ENCODE measurements at regions not wholly inside any gene's neighbourhood (a gene's known extent, or its start where the extent isn't known, plus 50 kb on each side); places are given as distances from the start of the nearest gene placed in this dataset.
A peak's percentile ranks its signal among the peaks of the same experiment; 100 is the strongest.

- no peaks in the 10 kb centered on the region for H3K4me1 ChIP-seq (ENCODE audit: control insufficient read depth, extremely low read depth, insufficient read depth, low read length)
- no peak overlapping the region for H3K27ac ChIP-seq (ENCODE audit: insufficient read depth, low read length)
- H3K79me2 ChIP-seq (ENCODE audit: control insufficient read depth, insufficient read depth, low read length): no peaks in the 10 kb centered on the region
- no peaks in the 10 kb centered on the region for H3K27me3 ChIP-seq (ENCODE audit: control insufficient read depth, insufficient read depth, low read length)
- no peak for DNase-seq (ENCODE audit: low read depth in 2 of 2)
- H3K4me2 ChIP-seq (ENCODE audit: extremely low read depth, insufficient read depth, low read length): no peak overlapping the region
- no peak for TF ChIP-seq EZH2 (IDR thresholded peaks at IDR 0.05; ENCODE audit: low read length, missing control alignments)
- TF ChIP-seq CTCF (conservative IDR thresholded peaks at IDR 0.05 in 1 of 2, IDR thresholded peaks at IDR 0.05 in 1 of 2; ENCODE audit: low read depth in 1 of 2, low read length in 2 of 2): no peak
- H3K36me3 ChIP-seq (ENCODE audit: control insufficient read depth, insufficient read depth, low read length): no peaks in the 10 kb centered on the region
- no peak overlapping the region for H2AFZ ChIP-seq (ENCODE audit: low read length)
- no peaks in the 10 kb centered on the region for H3K9me3 ChIP-seq (ENCODE audit: control insufficient read depth, insufficient read depth, low read depth, low read length)
- H4K20me1 ChIP-seq (ENCODE audit: control insufficient read depth, extremely low read depth, insufficient read depth, low read length): no peaks in the 10 kb centered on the region
- H3K9ac ChIP-seq (ENCODE audit: insufficient read depth, low read length): no peak overlapping the region
- H3K4me3 ChIP-seq (replicated peaks in 1 of 4; ENCODE audit: control extremely low read depth in 1 of 4, insufficient read depth in 1 of 4, low read depth in 3 of 4, low read length in 4 of 4): no peak overlapping the region
Measured at GRCh38 chr3:67957268-67957667, 302.9 kb upstream of the SUCLG2 start.

- Histone ChIP-seq H3K9ac (ENCODE audit: insufficient read depth, low read length) (no peak overlapping the region), H2AFZ (ENCODE audit: low read length) (no peak overlapping the region), H4K20me1 (ENCODE audit: control insufficient read depth, extremely low read depth, insufficient read depth, low read length) (no peaks in the 10 kb centered on the region), H3K27me3 (ENCODE audit: control insufficient read depth, insufficient read depth, low read length) (no peaks in the 10 kb centered on the region), H3K9me3 (ENCODE audit: control insufficient read depth, insufficient read depth, low read depth, low read length) (no peaks in the 10 kb centered on the region), H3K27ac (ENCODE audit: insufficient read depth, low read length) (no peak overlapping the region), H3K36me3 (ENCODE audit: control insufficient read depth, insufficient read depth, low read length) (no peaks in the 10 kb centered on the region), H3K4me1 (ENCODE audit: control insufficient read depth, extremely low read depth, insufficient read depth, low read length) (no peaks in the 10 kb centered on the region), H3K4me2 (ENCODE audit: extremely low read depth, insufficient read depth, low read length) (no peak overlapping the region), H3K79me2 (ENCODE audit: control insufficient read depth, insufficient read depth, low read length) (no peaks in the 10 kb centered on the region), H3K4me3 (replicated peaks in 1 of 4; ENCODE audit: control extremely low read depth in 1 of 4, insufficient read depth in 1 of 4, low read depth in 3 of 4, low read length in 4 of 4) (no peak overlapping the region)
- DNase-seq (ENCODE audit: low read depth in 2 of 2): no peak
- TF ChIP-seq CTCF (conservative IDR thresholded peaks at IDR 0.05 in 1 of 2, IDR thresholded peaks at IDR 0.05 in 1 of 2; ENCODE audit: low read depth in 1 of 2, low read length in 2 of 2) (no peak), EZH2 (IDR thresholded peaks at IDR 0.05; ENCODE audit: low read length, missing control alignments) (no peak)
Measured at GRCh38 chr3:67947808-67948508, 293.5 kb upstream of the SUCLG2 start.

DNA sequence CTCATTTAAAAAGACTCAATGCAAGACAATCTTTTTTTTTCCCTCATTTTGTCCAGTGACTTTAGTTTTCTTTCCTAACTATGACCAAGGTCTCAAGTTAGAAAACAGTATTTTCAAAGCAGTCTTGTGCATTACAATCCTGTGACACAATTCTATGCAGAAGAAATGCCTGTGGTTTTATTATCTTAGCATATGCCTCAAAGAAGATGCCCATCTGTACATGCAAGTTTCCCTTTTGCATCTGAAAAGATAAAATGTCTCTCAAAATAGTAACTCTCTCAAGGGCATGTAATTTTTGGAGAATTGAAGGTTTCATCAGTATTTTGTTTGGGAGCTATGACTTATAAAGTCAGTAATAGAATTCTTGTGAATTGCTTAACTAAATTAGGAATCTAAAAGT, 292.0 kb upstream of the SUCLG2 start:
- peak in 1 of 2 donors; percentile 28 for DNase-seq (ENCODE audit: low read depth in 2 of 2)
- TF ChIP-seq EZH2 (IDR thresholded peaks at IDR 0.05; ENCODE audit: low read length, missing control alignments) (no peak), CTCF (conservative IDR thresholded peaks at IDR 0.05 in 1 of 2, IDR thresholded peaks at IDR 0.05 in 1 of 2; ENCODE audit: low read depth in 1 of 2, low read length in 2 of 2) (no peak)
- H4K20me1 ChIP-seq (ENCODE audit: control insufficient read depth, extremely low read depth, insufficient read depth, low read length): no peaks in the 10 kb centered on the region
- H3K4me1 ChIP-seq (ENCODE audit: control insufficient read depth, extremely low read depth, insufficient read depth, low read length): no peaks in the 10 kb centered on the region
- H3K9me3 ChIP-seq (ENCODE audit: control insufficient read depth, insufficient read depth, low read depth, low read length): no peaks in the 10 kb centered on the region
- H3K4me3 ChIP-seq (replicated peaks in 1 of 4; ENCODE audit: control extremely low read depth in 1 of 4, insufficient read depth in 1 of 4, low read depth in 3 of 4, low read length in 4 of 4): no peak overlapping the region
- no peaks in the 10 kb centered on the region for H3K79me2 ChIP-seq (ENCODE audit: control insufficient read depth, insufficient read depth, low read length)
- no peak overlapping the region for H3K4me2 ChIP-seq (ENCODE audit: extremely low read depth, insufficient read depth, low read length)
- no peaks in the 10 kb centered on the region for H3K36me3 ChIP-seq (ENCODE audit: control insufficient read depth, insufficient read depth, low read length)
- no peak overlapping the region for H3K9ac ChIP-seq (ENCODE audit: insufficient read depth, low read length)
- no peak overlapping the region for H2AFZ ChIP-seq (ENCODE audit: low read length)
- no peak overlapping the region for H3K27ac ChIP-seq (ENCODE audit: insufficient read depth, low read length)
- H3K27me3 ChIP-seq (ENCODE audit: control insufficient read depth, insufficient read depth, low read length): no peaks in the 10 kb centered on the region
